ENCODE measurements at regions not wholly inside any gene's neighbourhood (a gene's known extent, or its start where the extent isn't known, plus 50 kb on each side); places are given as distances from the start of the nearest gene placed in this dataset.

GRCh38 chr12:61854902-61855301, 405.3 kb upstream of the USP15 start:
- H3K4me3 Mint-ChIP-seq: no peak overlapping the region
- no peak for TF ChIP-seq CTCF (IDR thresholded peaks at IDR 0.05; ENCODE audit: unreplicated experiment)
- no peak for DNase-seq (ENCODE audit: low spot score in 2 of 2, unreplicated experiment in 2 of 2)
- peaks cover 16% of the 10 kb centered on the region for H3K9me3 Mint-ChIP-seq
- no peaks in the 10 kb centered on the region for H3K27me3 Mint-ChIP-seq (ENCODE audit: low read depth)
- no peak overlapping the region for H3K27ac Mint-ChIP-seq
- no peaks in the 10 kb centered on the region for H3K36me3 Mint-ChIP-seq
- H3K4me1 Mint-ChIP-seq: no peaks in the 10 kb centered on the region

- TF ChIP-seq CTCF (IDR thresholded peaks at IDR 0.05; ENCODE audit: unreplicated experiment): no peak
- Mint-ChIP-seq H3K27ac (no peak overlapping the region), H3K4me3 (no peak overlapping the region), H3K36me3 (no peaks in the 10 kb centered on the region), H3K9me3 (peaks cover 16% of the 10 kb centered on the region), H3K27me3 (ENCODE audit: low read depth) (no peaks in the 10 kb centered on the region), H3K4me1 (no peaks in the 10 kb centered on the region)
- DNase-seq (ENCODE audit: low spot score in 2 of 2, unreplicated experiment in 2 of 2): no peak
Observed at GRCh38 chr12:61857968-61858367, 402.2 kb upstream of the USP15 start.

GRCh38 chr12:61860451-61860850, 399.8 kb upstream of the USP15 start:
- Mint-ChIP-seq H3K27me3 (ENCODE audit: low read depth) (no peaks in the 10 kb centered on the region), H3K27ac (no peak overlapping the region), H3K4me1 (peaks cover 5% of the 10 kb centered on the region), H3K4me3 (no peak overlapping the region), H3K9me3 (no peaks in the 10 kb centered on the region), H3K36me3 (no peaks in the 10 kb centered on the region)
- no peak for DNase-seq (ENCODE audit: low spot score in 2 of 2, unreplicated experiment in 2 of 2)
- TF ChIP-seq CTCF (IDR thresholded peaks at IDR 0.05; ENCODE audit: unreplicated experiment): no peak

GRCh38 chr12:61862986-61863385, 397.2 kb upstream of the USP15 start:
- Mint-ChIP-seq H3K4me1 (peaks cover 5% of the 10 kb centered on the region), H3K9me3 (no peaks in the 10 kb centered on the region), H3K27me3 (ENCODE audit: low read depth) (no peaks in the 10 kb centered on the region), H3K36me3 (no peaks in the 10 kb centered on the region), H3K4me3 (no peak overlapping the region), H3K27ac (no peak overlapping the region)
- DNase-seq (ENCODE audit: low spot score in 2 of 2, unreplicated experiment in 2 of 2): no peak
- no peak for TF ChIP-seq CTCF (IDR thresholded peaks at IDR 0.05; ENCODE audit: unreplicated experiment)

GRCh38 chr12:61863811-61864210, 396.4 kb upstream of the USP15 start:
- no peak for TF ChIP-seq CTCF (IDR thresholded peaks at IDR 0.05; ENCODE audit: unreplicated experiment)
- Mint-ChIP-seq H3K36me3 (no peaks in the 10 kb centered on the region), H3K4me3 (no peak overlapping the region)

GRCh38 chr12:61869796-61870195, 390.4 kb upstream of the USP15 start:
- no peak for DNase-seq (ENCODE audit: low spot score in 2 of 2, unreplicated experiment in 2 of 2)
- no peak for TF ChIP-seq CTCF (IDR thresholded peaks at IDR 0.05; ENCODE audit: unreplicated experiment)
- Mint-ChIP-seq H3K27me3 (ENCODE audit: low read depth) (peaks cover 5% of the 10 kb centered on the region), H3K36me3 (no peaks in the 10 kb centered on the region), H3K4me1 (no peaks in the 10 kb centered on the region), H3K27ac (no peak overlapping the region), H3K9me3 (no peaks in the 10 kb centered on the region), H3K4me3 (no peak overlapping the region)

More at GRCh38 chr12:61863811-61864210, 396.4 kb upstream of the USP15 start:
- Mint-ChIP-seq H3K9me3 (no peaks in the 10 kb centered on the region), H3K27ac (no peak overlapping the region), H3K27me3 (ENCODE audit: low read depth) (no peaks in the 10 kb centered on the region), H3K4me1 (peaks cover 5% of the 10 kb centered on the region)
- DNase-seq (ENCODE audit: low spot score in 2 of 2, unreplicated experiment in 2 of 2): no peak
